ENCODE measurements at regions not wholly inside any gene's neighbourhood (a gene's known extent, or its start where the extent isn't known, plus 50 kb on each side); places are given as distances from the start of the nearest gene placed in this dataset.

DNA sequence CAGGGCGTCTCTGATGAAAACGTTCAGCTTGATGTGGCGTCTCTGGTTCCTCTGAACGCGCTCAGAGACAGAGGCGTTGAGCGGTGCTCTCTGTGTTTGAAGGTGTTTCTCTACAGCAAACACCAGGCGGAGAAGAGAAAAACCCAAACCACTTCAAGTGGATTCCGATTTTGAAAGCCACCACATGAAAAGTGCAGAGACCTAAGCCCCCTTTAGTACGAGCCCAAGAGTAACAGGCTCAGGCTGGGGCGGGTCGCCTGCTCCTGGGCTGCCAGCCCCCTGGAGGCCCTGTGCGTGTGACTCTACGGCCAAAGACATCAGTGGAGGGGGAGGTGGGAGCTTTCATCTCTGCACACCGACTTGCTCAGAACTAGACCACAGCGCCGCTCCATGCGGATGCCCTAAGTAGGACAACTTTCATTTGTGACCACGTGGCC lies 328.4 kb downstream of the MAF start:
- no peak for DNase-seq (ENCODE audit: low spot score)
- no peak for ATAC-seq (ENCODE audit: low FRiP score)
- TF ChIP-seq, protein P1, sequence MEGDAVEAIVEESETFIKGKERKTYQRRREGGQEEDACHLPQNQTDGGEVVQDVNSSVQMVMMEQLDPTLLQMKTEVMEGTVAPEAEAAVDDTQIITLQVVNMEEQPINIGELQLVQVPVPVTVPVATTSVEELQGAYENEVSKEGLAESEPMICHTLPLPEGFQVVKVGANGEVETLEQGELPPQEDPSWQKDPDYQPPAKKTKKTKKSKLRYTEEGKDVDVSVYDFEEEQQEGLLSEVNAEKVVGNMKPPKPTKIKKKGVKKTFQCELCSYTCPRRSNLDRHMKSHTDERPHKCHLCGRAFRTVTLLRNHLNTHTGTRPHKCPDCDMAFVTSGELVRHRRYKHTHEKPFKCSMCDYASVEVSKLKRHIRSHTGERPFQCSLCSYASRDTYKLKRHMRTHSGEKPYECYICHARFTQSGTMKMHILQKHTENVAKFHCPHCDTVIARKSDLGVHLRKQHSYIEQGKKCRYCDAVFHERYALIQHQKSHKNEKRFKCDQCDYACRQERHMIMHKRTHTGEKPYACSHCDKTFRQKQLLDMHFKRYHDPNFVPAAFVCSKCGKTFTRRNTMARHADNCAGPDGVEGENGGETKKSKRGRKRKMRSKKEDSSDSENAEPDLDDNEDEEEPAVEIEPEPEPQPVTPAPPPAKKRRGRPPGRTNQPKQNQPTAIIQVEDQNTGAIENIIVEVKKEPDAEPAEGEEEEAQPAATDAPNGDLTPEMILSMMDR (IDR thresholded peaks at IDR 0.05) = no peak

DNA sequence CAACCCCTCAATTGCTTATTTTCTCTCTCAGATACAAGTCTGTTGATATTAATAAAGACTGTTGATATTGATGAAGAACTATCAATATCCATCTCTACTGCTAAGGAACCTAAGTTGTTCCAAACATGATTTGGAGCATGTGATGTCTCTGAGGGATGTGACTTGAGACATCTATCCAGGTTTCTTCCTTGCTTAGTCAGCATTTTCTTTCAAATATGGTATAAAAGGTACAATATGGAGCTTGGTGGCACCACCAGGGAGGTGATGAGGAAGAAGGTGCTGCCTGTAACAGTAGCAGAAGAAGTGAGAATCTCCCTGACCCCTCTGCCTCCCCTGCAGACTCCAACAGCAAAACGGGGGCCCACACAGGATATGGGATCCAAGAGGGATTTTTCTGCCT lies 329.0 kb downstream of the MAF start:
- ATAC-seq (ENCODE audit: low FRiP score) = no peak
- TF ChIP-seq, protein P1 (IDR thresholded peaks at IDR 0.05) = no peak
- DNase-seq (ENCODE audit: low spot score) = no peak

DNA sequence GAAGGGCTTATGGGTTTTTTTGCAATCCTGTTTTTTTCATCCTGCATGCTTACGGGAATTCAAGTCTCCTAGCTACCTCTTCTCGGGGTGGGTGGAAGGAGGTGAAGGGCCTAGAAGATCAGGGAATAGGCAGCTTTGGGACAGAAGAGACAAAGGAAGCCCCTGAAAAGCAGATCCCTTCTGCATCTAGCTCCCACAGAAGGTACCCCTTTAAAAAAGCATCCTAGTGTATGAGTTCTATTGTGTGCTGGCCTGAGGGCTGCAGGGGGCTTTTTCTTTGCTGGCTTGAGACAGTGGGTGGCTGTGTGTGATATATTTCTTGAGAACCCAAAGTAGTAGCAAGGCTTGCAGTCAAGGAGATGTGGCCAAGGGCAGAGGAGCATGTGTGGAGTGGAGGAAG lies 330.5 kb downstream of the MAF start:
- no peak for DNase-seq (ENCODE audit: low spot score)
- ATAC-seq (ENCODE audit: low FRiP score) = no peak

DNA sequence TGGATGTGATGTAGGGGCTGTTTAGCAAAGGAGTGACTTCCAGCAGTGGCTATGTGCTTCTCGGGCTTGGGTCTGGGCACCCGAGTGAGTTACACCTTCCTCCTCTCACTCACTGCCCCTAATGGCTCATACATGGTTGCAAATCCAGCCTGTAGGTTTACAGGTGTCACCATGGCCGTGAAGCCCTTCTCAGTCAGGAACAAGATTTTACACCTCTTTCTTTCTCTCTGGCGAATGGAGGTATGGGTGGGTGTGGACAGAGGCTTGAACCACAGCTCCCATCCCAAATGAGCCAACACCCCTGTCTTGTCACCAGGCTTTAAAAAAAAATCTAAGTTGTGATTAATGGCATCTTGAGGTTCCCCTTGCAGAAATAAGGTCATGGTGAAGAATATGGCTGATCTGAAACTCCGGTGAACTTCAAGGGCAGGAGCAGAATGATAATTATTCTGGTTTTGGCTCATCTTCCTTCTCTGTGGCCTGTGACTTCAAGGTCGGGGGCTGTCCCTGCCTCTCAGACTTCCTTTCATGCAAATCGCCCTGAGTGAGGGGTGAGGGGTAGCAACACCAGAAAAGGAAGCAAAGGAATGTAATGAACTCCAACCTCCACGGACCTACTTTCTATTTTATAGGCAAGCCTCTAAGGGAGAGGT lies 331.2 kb downstream of the MAF start:
- no peak for DNase-seq (ENCODE audit: low spot score)
- no peak for ATAC-seq (ENCODE audit: low FRiP score)

More for the DNA sequence above, 330.5 kb downstream of the MAF start:
- TF ChIP-seq, protein P1 (IDR thresholded peaks at IDR 0.05) = no peak

DNA sequence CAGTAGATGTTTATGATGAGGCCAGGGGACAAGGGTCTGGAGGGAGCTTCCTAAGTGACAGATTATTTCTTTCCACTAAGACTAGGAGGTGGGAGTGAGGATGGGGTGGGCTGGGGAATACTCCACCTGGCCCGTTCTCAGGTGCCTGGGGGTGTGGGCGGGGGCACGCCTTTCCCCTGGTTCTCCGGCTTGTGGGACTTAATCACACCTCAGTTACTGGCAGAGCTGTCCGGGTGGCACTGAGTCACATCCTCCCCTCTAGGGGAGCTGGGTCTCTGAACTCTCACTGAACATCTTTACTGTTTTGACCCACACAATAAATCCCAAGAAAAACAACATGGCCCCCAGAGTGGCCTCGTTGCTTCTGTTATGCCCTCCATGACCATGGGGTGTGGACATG lies 332.8 kb downstream of the MAF start:
- TF ChIP-seq, protein P1 (IDR thresholded peaks at IDR 0.05) = no peak
- no peak for ATAC-seq (ENCODE audit: low FRiP score)

More for the DNA sequence above, 331.2 kb downstream of the MAF start:
- TF ChIP-seq, protein P1 (IDR thresholded peaks at IDR 0.05) = no peak

DNA sequence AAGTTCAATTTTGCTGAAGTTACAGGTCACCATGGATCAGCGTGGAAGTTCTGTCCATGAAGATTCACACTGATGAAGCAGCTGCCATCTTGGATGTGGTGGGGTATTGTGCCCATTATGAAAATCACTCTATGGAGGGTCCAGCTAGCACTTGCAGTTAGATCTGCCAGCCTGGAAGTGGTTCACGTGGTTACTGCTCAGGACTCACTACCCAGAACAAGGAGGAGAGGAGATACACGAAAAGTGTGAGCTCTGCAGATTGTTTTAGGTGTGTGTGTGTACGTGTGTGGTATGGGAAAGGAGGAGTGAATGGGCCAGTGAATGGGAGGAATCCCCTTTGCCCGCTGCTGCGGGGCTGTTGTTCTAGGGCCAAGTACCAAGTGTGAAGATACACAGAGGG lies 333.4 kb downstream of the MAF start:
- no peak for ATAC-seq (ENCODE audit: low FRiP score)
- TF ChIP-seq, protein P1 (IDR thresholded peaks at IDR 0.05) = no peak
- no peak for DNase-seq (ENCODE audit: low spot score)

More for the DNA sequence above, 332.8 kb downstream of the MAF start:
- DNase-seq (ENCODE audit: low spot score) = no peak

DNA sequence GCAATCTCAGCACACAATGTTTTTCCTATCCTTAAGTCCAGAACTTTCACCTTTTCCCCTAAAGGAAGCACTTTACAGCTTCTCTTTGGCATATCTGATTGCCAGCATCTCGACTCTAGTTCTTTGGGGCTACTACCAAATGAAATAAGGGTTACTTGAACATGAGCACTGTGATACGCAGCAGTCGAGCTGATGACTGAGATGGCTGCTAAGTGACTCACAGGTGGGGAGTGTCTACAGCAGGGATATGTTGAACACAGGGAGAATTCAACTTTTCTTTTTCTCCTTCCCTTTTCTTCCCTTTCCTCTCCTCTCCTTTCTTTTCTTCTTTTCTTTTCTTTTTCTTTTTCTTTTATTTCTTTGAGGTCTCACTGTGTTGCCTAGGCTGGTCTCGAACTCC lies 334.8 kb downstream of the MAF start:
- TF ChIP-seq, protein P1 (IDR thresholded peaks at IDR 0.05) = no peak
- ATAC-seq (ENCODE audit: low FRiP score) = no peak
- no peak for DNase-seq (ENCODE audit: low spot score)
